Fibroblast of peridontal ligament (primary cell): ENCODE measurements at regions not wholly inside any gene's neighbourhood (a gene's known extent, or its start where the extent isn't known, plus 50 kb on each side); places are given as distances from the start of the nearest gene placed in this dataset.

Experiments used
- DNase-seq: peaks from one replicate; pipeline ENCODE4 v3.0.0-alpha.2; 2010; ENCODE audit errors: extremely low read depth

GRCh38 chr18:27762054-27762453 is 414.9 kb downstream of the CDH2 start:
- no peak for DNase-seq

- DNase-seq = no peak
Observed at GRCh38 chr18:27752944-27753343, 424.0 kb downstream of the CDH2 start.

GRCh38 chr18:27750923-27751322 is 426.0 kb downstream of the CDH2 start:
- no peak for DNase-seq

DNA sequence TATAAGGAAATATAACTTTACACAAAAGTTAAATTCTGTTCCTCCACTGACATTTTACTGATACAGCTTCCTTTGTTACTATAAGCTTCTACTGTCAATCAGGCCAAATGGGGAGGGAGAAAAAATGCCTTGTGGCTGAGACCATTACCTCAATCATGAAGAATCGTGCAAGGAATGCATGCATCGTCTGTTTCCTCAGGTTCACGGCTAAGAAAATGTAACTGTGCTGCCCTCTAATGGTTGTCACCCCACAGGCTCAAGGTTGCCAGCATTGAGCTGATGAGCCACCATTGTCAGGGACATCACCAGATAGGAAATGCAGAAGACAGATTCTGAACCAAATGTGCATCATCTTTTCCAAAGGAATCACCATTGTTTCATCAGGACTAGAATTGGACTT is 426.9 kb downstream of the CDH2 start:
- DNase-seq = peak; percentile 67

GRCh38 chr18:27749194-27749593 is 427.7 kb downstream of the CDH2 start:
- no peak for DNase-seq

GRCh38 chr18:27746241-27746640 is 430.7 kb downstream of the CDH2 start:
- DNase-seq = no peak

DNA sequence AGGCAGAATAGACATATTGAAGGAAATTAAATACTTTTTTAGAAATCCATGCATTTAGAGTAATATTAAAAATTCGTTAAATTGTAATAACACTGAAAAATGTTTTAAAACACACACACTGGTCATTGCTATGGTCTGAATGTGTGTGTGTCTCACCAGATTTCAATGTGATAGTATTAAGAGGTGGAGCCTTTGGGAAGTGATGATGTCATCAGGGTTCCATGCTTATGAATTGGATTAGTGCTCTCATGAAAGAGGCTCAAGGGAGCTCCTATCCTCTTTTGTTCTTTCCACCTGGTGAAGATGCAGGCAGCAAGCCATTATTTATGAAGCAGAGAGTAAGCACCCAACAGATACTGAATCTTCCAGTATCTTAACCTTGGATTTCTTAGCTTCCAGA is 441.8 kb downstream of the CDH2 start:
- no peak for DNase-seq

GRCh38 chr18:27731211-27731610 is 445.7 kb downstream of the CDH2 start:
- no peak for DNase-seq

DNA sequence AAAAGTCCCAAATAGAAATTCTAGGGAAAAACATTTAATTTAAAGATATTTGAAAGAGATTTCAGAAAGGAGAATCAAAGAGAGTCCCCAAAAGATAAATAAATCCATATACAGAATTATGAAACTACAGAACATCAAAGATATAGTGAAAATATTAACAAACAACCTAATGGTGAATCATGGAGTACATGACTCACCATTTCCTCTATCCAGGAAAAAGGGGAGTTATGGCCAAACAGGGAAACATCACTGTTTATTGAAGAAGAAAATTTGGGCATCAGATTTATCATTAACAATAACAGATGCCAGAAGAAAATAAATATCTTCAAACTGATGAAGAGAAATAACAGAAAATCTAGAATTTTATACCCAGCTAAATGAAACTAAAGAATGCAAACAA is 448.3 kb downstream of the CDH2 start:
- DNase-seq = no peak

GRCh38 chr18:27724362-27724761 is 452.6 kb downstream of the CDH2 start:
- no peak for DNase-seq

- DNase-seq = no peak
Observed at GRCh38 chr18:27723168-27723567, 453.8 kb downstream of the CDH2 start.

- DNase-seq = no peak
Observed at GRCh38 chr18:27719680-27720079, 457.2 kb downstream of the CDH2 start.

DNA sequence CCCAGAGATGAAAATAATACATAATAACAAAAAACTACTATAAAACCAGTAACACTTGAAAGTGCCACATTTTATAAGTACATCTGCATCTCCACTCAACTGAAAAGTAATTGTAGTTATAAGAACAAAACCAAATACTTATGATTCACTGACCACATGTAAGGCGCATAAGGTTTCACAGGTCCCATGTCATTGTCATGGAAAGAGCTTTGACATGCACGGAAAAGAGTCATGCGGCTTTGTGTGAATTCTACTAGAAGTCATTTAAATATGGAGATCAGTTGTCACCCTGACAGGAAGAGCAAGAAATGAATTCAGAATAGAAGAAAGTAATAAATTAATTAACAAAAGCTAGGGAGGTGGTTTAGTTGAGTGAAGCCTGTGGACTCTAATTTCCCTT is 459.1 kb downstream of the CDH2 start:
- no peak for DNase-seq

DNA sequence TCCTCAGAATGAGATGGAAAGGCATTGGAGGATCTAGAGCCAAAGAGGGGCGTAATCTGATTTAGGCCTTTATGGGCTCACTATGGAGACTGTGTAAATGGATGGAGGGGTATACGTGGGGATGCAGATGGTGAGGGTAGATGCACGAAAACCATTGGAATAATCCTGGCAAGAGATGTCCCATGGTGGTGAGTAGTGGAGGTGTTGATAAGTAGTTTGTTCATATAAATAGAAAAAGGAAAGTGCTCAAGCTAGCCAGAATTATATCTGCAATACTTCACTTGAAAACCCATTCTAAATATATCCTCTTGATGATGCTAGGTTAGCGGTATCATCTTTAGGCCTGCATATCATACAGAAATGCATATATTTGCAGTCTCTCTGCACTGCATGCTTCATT is 459.7 kb downstream of the CDH2 start:
- no peak for DNase-seq

- no peak for DNase-seq
Observed at GRCh38 chr18:27715751-27716150, 461.2 kb downstream of the CDH2 start.

GRCh38 chr18:27713738-27714095 is 463.2 kb downstream of the CDH2 start:
- DNase-seq = peak; percentile 88

GRCh38 chr18:27713037-27713737 is 463.7 kb downstream of the CDH2 start:
- DNase-seq = no peak

- DNase-seq = no peak
Observed at GRCh38 chr18:27712066-27712465, 464.9 kb downstream of the CDH2 start.

DNA sequence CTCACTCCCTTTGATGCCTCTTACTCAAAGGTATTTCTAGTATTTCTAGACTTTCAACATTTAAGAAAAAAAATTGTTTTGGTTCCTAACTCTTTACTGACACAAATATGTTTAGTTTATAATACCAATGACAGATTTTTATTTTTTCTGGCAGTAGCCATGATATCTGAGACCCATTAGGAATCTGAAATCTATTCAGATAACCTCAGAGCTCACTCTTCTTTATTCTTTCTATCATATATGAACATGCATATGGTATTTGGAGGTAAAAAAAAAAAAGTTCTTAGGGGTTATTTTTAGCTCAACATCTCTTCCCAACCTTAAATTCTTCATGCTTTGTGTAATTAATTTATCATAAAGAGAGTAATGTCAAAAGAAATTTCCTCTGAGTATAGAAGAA is 465.5 kb downstream of the CDH2 start:
- no peak for DNase-seq

DNA sequence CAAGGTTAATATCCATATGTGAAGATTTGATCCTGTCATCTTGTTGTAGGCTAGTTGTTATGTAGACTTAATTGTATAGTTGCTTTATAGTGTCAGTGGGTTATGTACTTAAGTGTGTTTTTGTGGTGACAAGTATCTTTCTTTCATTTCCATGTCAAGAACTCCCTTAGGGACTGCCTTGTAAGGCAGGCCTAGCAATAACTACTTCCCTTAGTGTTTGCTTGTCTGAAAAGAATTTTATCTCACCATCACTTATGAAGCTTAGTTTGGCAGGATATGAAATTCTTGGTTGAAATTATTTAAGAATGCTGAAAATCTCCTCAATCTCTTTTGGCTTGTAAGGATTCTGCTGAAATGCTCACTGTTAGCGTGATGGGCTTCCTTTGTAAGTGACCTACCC is 467.6 kb downstream of the CDH2 start:
- no peak for DNase-seq

- DNase-seq = peak; percentile 36
Observed at GRCh38 chr18:27707201-27707600, 469.7 kb downstream of the CDH2 start.

DNA sequence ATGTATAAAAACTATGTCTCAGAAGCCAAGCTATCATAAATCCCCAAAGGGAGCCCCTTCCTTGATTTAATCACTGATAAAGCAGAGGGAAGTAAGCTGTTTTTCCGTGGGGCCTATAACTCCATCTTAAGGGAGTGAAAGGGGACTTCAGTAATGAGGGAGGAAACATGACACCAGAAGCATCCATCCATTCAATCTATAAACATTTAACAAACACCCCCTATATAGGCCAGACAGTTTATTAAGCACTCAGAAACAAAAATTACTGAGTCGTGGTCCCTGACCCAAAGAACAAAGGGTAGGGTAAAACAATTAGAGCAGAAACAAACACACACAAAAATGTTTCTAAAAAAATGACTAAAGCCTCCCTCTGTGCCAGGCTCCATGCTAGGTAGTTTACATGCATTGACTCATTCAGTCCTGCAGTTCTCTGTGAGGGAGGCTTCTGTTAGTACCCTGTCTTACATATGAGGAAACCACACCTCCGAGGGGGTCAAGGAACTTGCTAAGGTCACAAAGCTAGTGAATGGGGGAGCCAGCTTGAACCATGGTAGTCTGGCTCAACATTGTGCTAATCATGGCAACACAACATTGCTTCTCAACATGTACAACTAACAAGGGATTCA is 472.1 kb downstream of the CDH2 start:
- DNase-seq = no peak

DNA sequence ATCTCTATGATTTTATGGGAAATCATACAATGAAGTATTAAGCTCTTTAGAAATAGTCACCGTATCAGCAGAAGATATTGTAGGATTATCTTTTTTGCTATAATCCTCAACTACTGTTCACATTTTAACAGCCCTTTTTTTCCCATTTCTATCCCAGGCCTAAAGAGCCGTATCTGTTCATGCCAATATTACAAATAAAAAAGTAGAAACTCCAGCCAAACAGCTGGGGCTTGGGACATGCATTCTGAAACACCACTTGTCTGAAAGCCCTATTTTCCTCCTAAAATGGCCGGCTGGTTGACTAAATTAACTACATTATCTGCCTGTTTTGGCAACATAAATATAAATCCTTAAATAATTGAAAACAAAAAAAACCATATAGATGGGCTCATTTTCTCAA is 477.8 kb downstream of the CDH2 start:
- DNase-seq = no peak

GRCh38 chr18:27696148-27696547 is 480.8 kb downstream of the CDH2 start:
- no peak for DNase-seq
